Stimulated activated CD4-positive, alpha-beta T cell treated with anti-CD3 and anti-CD28 coated beads, Interleukin-4, amount 100 ng/mL, for 1 hour (primary cell): ENCODE measurements at regions not wholly inside any gene's neighbourhood (a gene's known extent, or its start where the extent isn't known, plus 50 kb on each side); places are given as distances from the start of the nearest gene placed in this dataset.

ENCODE experiments used
- DNase-seq: peaks from one replicate; pipeline ENCODE4 v3.0.0-alpha.2; 2020

GRCh38 chr15:39330061-39330460 is 250.8 kb upstream of the THBS1 start:
- no peak for DNase-seq

GRCh38 chr15:39331584-39331983 is 249.3 kb upstream of the THBS1 start:
- no peak for DNase-seq

GRCh38 chr15:39332846-39333245 is 248.0 kb upstream of the THBS1 start:
- DNase-seq, result no peak

- DNase-seq, result no peak
Measured at GRCh38 chr15:39333393-39333792, 247.5 kb upstream of the THBS1 start.

GRCh38 chr15:39333896-39334295 is 247.0 kb upstream of the THBS1 start:
- DNase-seq, result no peak

GRCh38 chr15:39336926-39337325 is 244.0 kb upstream of the THBS1 start:
- no peak for DNase-seq

GRCh38 chr15:39338251-39338650 is 242.6 kb upstream of the THBS1 start:
- DNase-seq, result no peak

- DNase-seq, result no peak
Measured at GRCh38 chr15:39340903-39341645, 239.8 kb upstream of the THBS1 start.

- DNase-seq, result no peak
Measured at GRCh38 chr15:39344662-39345141, 236.2 kb upstream of the THBS1 start.

GRCh38 chr15:39345176-39345575 is 235.7 kb upstream of the THBS1 start:
- DNase-seq, result no peak

GRCh38 chr15:39347453-39347852 is 233.4 kb upstream of the THBS1 start:
- DNase-seq, result no peak

GRCh38 chr15:39350785-39351184 is 230.1 kb upstream of the THBS1 start:
- no peak for DNase-seq

GRCh38 chr15:39354189-39354588 is 226.7 kb upstream of the THBS1 start:
- DNase-seq, result no peak

- no peak for DNase-seq
Measured at GRCh38 chr15:39357480-39358268, 223.2 kb upstream of the THBS1 start.

GRCh38 chr15:39358441-39359041 is 222.3 kb upstream of the THBS1 start:
- no peak for DNase-seq

GRCh38 chr15:39359771-39360170 is 221.1 kb upstream of the THBS1 start:
- DNase-seq, result no peak

GRCh38 chr15:39360452-39360851 is 220.4 kb upstream of the THBS1 start:
- no peak for DNase-seq

GRCh38 chr15:39361497-39361896 is 219.4 kb upstream of the THBS1 start:
- DNase-seq, result no peak

- DNase-seq, result no peak
Measured at GRCh38 chr15:39362821-39363561, 217.9 kb upstream of the THBS1 start.

- no peak for DNase-seq
Measured at GRCh38 chr15:39363761-39364586, 216.9 kb upstream of the THBS1 start.

GRCh38 chr15:39364721-39365120 is 216.2 kb upstream of the THBS1 start:
- DNase-seq, result no peak

GRCh38 chr15:39365161-39365560 is 215.7 kb upstream of the THBS1 start:
- no peak for DNase-seq
